Sigmoid colon (tissue), 6 donors: ENCODE measurements at regions not wholly inside any gene's neighbourhood (a gene's known extent, or its start where the extent isn't known, plus 50 kb on each side); places are given as distances from the start of the nearest gene placed in this dataset.
"Not testable (repeated sequence)": the region's sequence is repeated elsewhere in the genome, so short reads cannot be mapped to it uniquely, and the experiment has no call there.

Source experiments
- DNase-seq: peaks from one replicate; pipeline ENCODE4 v3.0.0-alpha.2; 2019
- H3K27ac ChIP-seq, 4 donors: fragments of 200-600 bp; sonication (generic); one replicate each; pipeline ENCODE4 v1.5.1; 2016 to 2019; ENCODE audit warnings: mild to moderate bottlenecking in 1 of 4
- H3K27me3 ChIP-seq, 3 donors: fragments of 200-600 bp; sonication (generic); one replicate each; pipeline ENCODE4 v1.5.1; 2019; ENCODE audit warnings: mild to moderate bottlenecking in 1 of 3
- H3K36me3 ChIP-seq, 4 donors: fragments of 200-600 bp; sonication (generic); one replicate each; pipeline ENCODE4 v1.5.1; 2016 to 2019
- H3K4me1 ChIP-seq, 4 donors: fragments of 200-600 bp; sonication (generic); one replicate each; pipeline ENCODE4 v1.5.1; 2017 to 2019
- H3K4me3 ChIP-seq, 4 donors: fragments of 200-600 bp; sonication (generic); one replicate each; pipeline ENCODE4 v1.5.1; 2017 to 2019; ENCODE audit warnings: mild to moderate bottlenecking in 2 of 4, moderate library complexity in 1 of 4
- H3K9me3 ChIP-seq, 4 donors: fragments of 200-600 bp in 3 of 4; sonication (generic) in 3 of 4; one replicate each; pipeline versions ENCODE4 v1.5.1 to v1.6.1; 2013 to 2019
- CTCF ChIP-seq, 4 experiments: fragments of 450-650 bp in 3 of 4; fragments of 200-600 bp in 1 of 4; IDR thresholded peaks; one replicate each; pipeline ENCODE4 v1.5.1; 2016 to 2019; ENCODE audit warnings: antibody characterized with exemption in 4 of 4, mild to moderate bottlenecking in 3 of 4, moderate library complexity in 2 of 4
- EP300 ChIP-seq, 4 donors: sonication (generic); formaldehyde crosslinking; IDR thresholded peaks; one replicate each; pipeline ENCODE4 v1.6.1; 2017; ENCODE audit warnings: antibody characterized with exemption in 4 of 4
- POLR2A ChIP-seq, 2 donors: fragments of 450-650 bp; IDR thresholded peaks; one replicate each; pipeline ENCODE4 v1.6.1; 2016; ENCODE audit warnings: antibody characterized with exemption in 2 of 2, mild to moderate bottlenecking in 2 of 2, moderate library complexity in 2 of 2
- POLR2AphosphoS5 ChIP-seq, 4 donors: sonication (generic); formaldehyde crosslinking; IDR thresholded peaks; one replicate each; pipeline ENCODE4 v1.6.1; 2017; ENCODE audit warnings: antibody characterized with exemption in 4 of 4
- WGBS, 2 donors: extraction: QIAGEN DNeasy Blood & Tissue Kit; methylation state at CpG; one replicate each; pipeline ENCODE4 v1.1.7; 2013; 5-methylcytosine and 5-hydroxymethylcytosine counted together
- intact Hi-C: fragments of 100-400 bp; cut with DNase I; formaldehyde crosslinking; loops from one replicate; pipeline ENCODE4 v1.15.1; 2023
- donor health status: healthy with polysubstance abuse.
- donor health status: healthy.

- Histone ChIP-seq H3K27ac (no peak overlapping the region), H3K9me3 (no peaks in the 10 kb centered on the region), H3K4me1 (no peaks in the 10 kb centered on the region), H3K27me3 (no peaks in the 10 kb centered on the region), H3K36me3 (no peaks in the 10 kb centered on the region), H3K4me3 (no peak overlapping the region)
- DNase-seq, result no peak
- 58 to 65% methylated on average over 6 of the region's 6 CpGs for WGBS, 2 donors
- intact Hi-C loops, result no loop called here
- no peak for TF ChIP-seq EP300 (IDR thresholded peaks at IDR 0.05)
- TF ChIP-seq CTCF (IDR thresholded peaks at IDR 0.05), result no peak
- TF ChIP-seq POLR2A (IDR thresholded peaks at IDR 0.05), result no peak
- TF ChIP-seq POLR2AphosphoS5 (IDR thresholded peaks at IDR 0.05), result no peak
Observed at GRCh38 chr20:54726687-54727300, 251.4 kb downstream of the DOK5 start.

GRCh38 chr20:54725266-54725665, 249.9 kb downstream of the DOK5 start:
- H3K36me3 ChIP-seq, intact Hi-C loops, H3K27me3 ChIP-seq, DNase-seq, H3K4me3 ChIP-seq, H3K9me3 ChIP-seq, H3K27ac ChIP-seq, H3K4me1 ChIP-seq: not testable (repeated sequence)
- 66 to 84% methylated on average over 2 of the region's 2 CpGs for WGBS, 2 donors

- no peaks in the 10 kb centered on the region for H3K36me3 ChIP-seq
- no peak for DNase-seq
- H3K4me3 ChIP-seq, result no peak overlapping the region
- no peaks in the 10 kb centered on the region for H3K4me1 ChIP-seq
- no peak overlapping the region for H3K27ac ChIP-seq
- no peaks in the 10 kb centered on the region for H3K27me3 ChIP-seq
- intact Hi-C loops, result no loop called here
- TF ChIP-seq CTCF (IDR thresholded peaks at IDR 0.05), result no peak
- no peak for TF ChIP-seq EP300 (IDR thresholded peaks at IDR 0.05)
- no peak for TF ChIP-seq POLR2AphosphoS5 (IDR thresholded peaks at IDR 0.05)
- no peak for TF ChIP-seq POLR2A (IDR thresholded peaks at IDR 0.05)
- H3K9me3 ChIP-seq, result no peaks in the 10 kb centered on the region
- WGBS, 2 donors, result 98% methylated on average over 1 of the region's 1 CpG
Observed at GRCh38 chr20:54723723-54724122, 248.3 kb downstream of the DOK5 start.

GRCh38 chr20:54717983-54718382, 242.6 kb downstream of the DOK5 start:
- H3K4me1 ChIP-seq, result no peaks in the 10 kb centered on the region
- no peaks in the 10 kb centered on the region for H3K27me3 ChIP-seq
- intact Hi-C loops, result no loop called here
- WGBS, 2 donors, result 76% methylated on average over 3 of the region's 3 CpGs
- H3K27ac ChIP-seq, result no peak overlapping the region
- TF ChIP-seq POLR2A (IDR thresholded peaks at IDR 0.05) (no peak), EP300 (IDR thresholded peaks at IDR 0.05) (no peak), POLR2AphosphoS5 (IDR thresholded peaks at IDR 0.05) (no peak), CTCF (IDR thresholded peaks at IDR 0.05) (no peak)
- H3K4me3 ChIP-seq, result no peak overlapping the region
- no peaks in the 10 kb centered on the region for H3K9me3 ChIP-seq
- no peaks in the 10 kb centered on the region for H3K36me3 ChIP-seq
- no peak for DNase-seq

GRCh38 chr20:54716790-54717189, 241.4 kb downstream of the DOK5 start:
- TF ChIP-seq POLR2AphosphoS5 (IDR thresholded peaks at IDR 0.05) (no peak), POLR2A (IDR thresholded peaks at IDR 0.05) (no peak), CTCF (IDR thresholded peaks at IDR 0.05) (no peak), EP300 (IDR thresholded peaks at IDR 0.05) (no peak)
- Histone ChIP-seq H3K36me3 (no peaks in the 10 kb centered on the region), H3K4me1 (no peaks in the 10 kb centered on the region), H3K27ac (no peak overlapping the region), H3K27me3 (no peaks in the 10 kb centered on the region), H3K9me3 (no peaks in the 10 kb centered on the region), H3K4me3 (no peak overlapping the region)
- DNase-seq, result no peak
- intact Hi-C loops, result no loop called here
